ENCODE measurements at regions not wholly inside any gene's neighbourhood (a gene's known extent, or its start where the extent isn't known, plus 50 kb on each side); places are given as distances from the start of the nearest gene placed in this dataset.

GRCh38 chr3:177824190-177824786, 627.0 kb upstream of the TBL1XR1 start (continued):
- no peak for TF ChIP-seq MTERF4 (CRISPR knock-in tag; IDR thresholded peaks at IDR 0.05)
- TF ChIP-seq RBM22 (optimal IDR thresholded peaks at IDR 0.05; ENCODE audit: low read length): no peak
- TF ChIP-seq ZNF280B (CRISPR knock-in tag; IDR thresholded peaks at IDR 0.05; ENCODE audit: borderline replicate concordance): no peak
- TF ChIP-seq EZH2 (conservative IDR thresholded peaks at IDR 0.05; ENCODE audit: low read depth, low read length): no peak
- TF ChIP-seq KDM4B (CRISPR knock-in tag; IDR thresholded peaks at IDR 0.05): peak; percentile 42; the same call in 1 of the 2 replicates
- no peak for TF ChIP-seq E2F5 (CRISPR knock-in tag; conservative IDR thresholded peaks at IDR 0.05)
- no peak for TF ChIP-seq ZNF564 (CRISPR knock-in tag; IDR thresholded peaks at IDR 0.05)
- TF ChIP-seq ZNF749 (CRISPR knock-in tag; IDR thresholded peaks at IDR 0.05; ENCODE audit: borderline replicate concordance): no peak
- 0 out of 2 replicates have a peak, but pooled peaks have one; percentile 22 for TF ChIP-seq ZZZ3 (CRISPR knock-in tag; IDR thresholded peaks at IDR 0.05; ENCODE audit: borderline replicate concordance)
- no peak for TF ChIP-seq TFDP2 (CRISPR knock-in tag; IDR thresholded peaks at IDR 0.05)
- no peak for TF ChIP-seq EEA1 (CRISPR knock-in tag; IDR thresholded peaks at IDR 0.05; ENCODE audit: borderline replicate concordance)
- no peak for TF ChIP-seq ZBTB14 (CRISPR knock-in tag; IDR thresholded peaks at IDR 0.05)
- no peak for TF ChIP-seq ZNF274 (CRISPR knock-in tag; IDR thresholded peaks at IDR 0.05)
- no peak for TF ChIP-seq TIGD3 (CRISPR knock-in tag; IDR thresholded peaks at IDR 0.05; ENCODE audit: borderline replicate concordance)
- TF ChIP-seq MATR3 (CRISPR knock-in tag; IDR thresholded peaks at IDR 0.05): no peak
- TF ChIP-seq DBP (CRISPR knock-in tag; IDR thresholded peaks at IDR 0.05; ENCODE audit: not compliant biosample characterization): no peak
- no peak for TF ChIP-seq DNMT3B (CRISPR knock-in tag; conservative IDR thresholded peaks at IDR 0.05)
- no peak for TF ChIP-seq ETV6 (CRISPR knock-in tag; conservative IDR thresholded peaks at IDR 0.05)
- no peak for TF ChIP-seq SP4 (CRISPR knock-in tag; IDR thresholded peaks at IDR 0.05)
